HG03520 (cell line): ENCODE measurements at regions not wholly inside any gene's neighbourhood (a gene's known extent, or its start where the extent isn't known, plus 50 kb on each side); places are given as distances from the start of the nearest gene placed in this dataset.

Experiments used
- ATAC-seq: cut with Tn5 transposase; IDR thresholded peaks from one replicate; pipeline ENCODE4 v1.9.1; 2021; ENCODE audit warnings: mild to moderate bottlenecking, moderate library complexity; ENCODE audit not compliant: unreplicated experiment

GRCh38 chr11:13907678-13908077, 54.8 kb upstream of the SPON1 start:
- no peak for ATAC-seq

- ATAC-seq: no peak
Measured at GRCh38 chr11:13908535-13908934, 54.0 kb upstream of the SPON1 start.
